ENCODE measurements at regions not wholly inside any gene's neighbourhood (a gene's known extent, or its start where the extent isn't known, plus 50 kb on each side); places are given as distances from the start of the nearest gene placed in this dataset.

GRCh38 chr6:90997076-90997475, 410.2 kb upstream of the MAP3K7 start:
- TF ChIP-seq POLR2A (IDR thresholded peaks at IDR 0.05), result no peak
- no peak for TF ChIP-seq CTCF (IDR thresholded peaks at IDR 0.05)
- no peak for DNase-seq
- intact Hi-C loops (cut with DNase I), result no loop called here
- no peak overlapping the region for H3K4me3 ChIP-seq
- no peaks in the 10 kb centered on the region for H3K36me3 ChIP-seq
- 48% methylated on average over 4 of the region's 4 CpGs for WGBS (ENCODE audit: insufficient coverage, low coverage, low lambda C conversion rate, missing lambda C conversion rate)
- H3K27me3 ChIP-seq, result no peaks in the 10 kb centered on the region
- H3K9me3 ChIP-seq, result no peaks in the 10 kb centered on the region
- no peak for ATAC-seq
- H3K27ac ChIP-seq, result no peak overlapping the region
- H3K4me1 ChIP-seq, result no peaks in the 10 kb centered on the region

- intact Hi-C loops (cut with DNase I), result no loop called here
- no peaks in the 10 kb centered on the region for H3K9me3 ChIP-seq
- 38% methylated on average over 3 of the region's 3 CpGs for WGBS (ENCODE audit: insufficient coverage, low coverage, low lambda C conversion rate, missing lambda C conversion rate)
Measured at GRCh38 chr6:90993770-90994169, 406.9 kb upstream of the MAP3K7 start.

GRCh38 chr6:90989763-90990162, 402.9 kb upstream of the MAP3K7 start:
- intact Hi-C loops (cut with DNase I), result no loop called here
- WGBS (ENCODE audit: insufficient coverage, low coverage, low lambda C conversion rate, missing lambda C conversion rate), result 43% methylated on average over 5 of the region's 5 CpGs
- ATAC-seq, result no peak

More at GRCh38 chr6:90993770-90994169, 406.9 kb upstream of the MAP3K7 start:
- Histone ChIP-seq H3K4me3 (no peak overlapping the region), H3K36me3 (no peaks in the 10 kb centered on the region), H3K4me1 (no peaks in the 10 kb centered on the region), H3K27me3 (no peaks in the 10 kb centered on the region), H3K27ac (no peak overlapping the region)
- TF ChIP-seq POLR2A (IDR thresholded peaks at IDR 0.05) (no peak), CTCF (IDR thresholded peaks at IDR 0.05) (no peak)
- no peak for DNase-seq
- no peak for ATAC-seq

GRCh38 chr6:90984066-90984465, 397.2 kb upstream of the MAP3K7 start:
- WGBS (ENCODE audit: insufficient coverage, low coverage, low lambda C conversion rate, missing lambda C conversion rate), result 52% methylated on average over 3 of the region's 3 CpGs
- no peak overlapping the region for H3K27ac ChIP-seq
- no peaks in the 10 kb centered on the region for H3K4me1 ChIP-seq
- TF ChIP-seq CTCF (IDR thresholded peaks at IDR 0.05) (no peak), POLR2A (IDR thresholded peaks at IDR 0.05) (no peak)
- ATAC-seq (no peak), DNase-seq (no peak)
- H3K4me3 ChIP-seq, result no peak overlapping the region
- no peaks in the 10 kb centered on the region for H3K36me3 ChIP-seq
- H3K27me3 ChIP-seq, result no peaks in the 10 kb centered on the region
- intact Hi-C loops (cut with DNase I), result no loop called here
- H3K9me3 ChIP-seq, result no peaks in the 10 kb centered on the region

More at GRCh38 chr6:90989763-90990162, 402.9 kb upstream of the MAP3K7 start:
- Histone ChIP-seq H3K27ac (no peak overlapping the region), H3K36me3 (no peaks in the 10 kb centered on the region), H3K4me1 (no peaks in the 10 kb centered on the region), H3K4me3 (no peak overlapping the region), H3K27me3 (no peaks in the 10 kb centered on the region), H3K9me3 (no peaks in the 10 kb centered on the region)
- TF ChIP-seq CTCF (IDR thresholded peaks at IDR 0.05), result no peak
- TF ChIP-seq POLR2A (IDR thresholded peaks at IDR 0.05), result no peak
- DNase-seq, result no peak

- H3K36me3 ChIP-seq, result no peaks in the 10 kb centered on the region
- H3K27ac ChIP-seq, result no peak overlapping the region
- H3K4me1 ChIP-seq, result no peaks in the 10 kb centered on the region
- ATAC-seq, result no peak
- H3K9me3 ChIP-seq, result no peaks in the 10 kb centered on the region
- DNase-seq, result no peak
- intact Hi-C loops (cut with DNase I), result no loop called here
- H3K27me3 ChIP-seq, result no peaks in the 10 kb centered on the region
- 6% methylated on average over 4 of the region's 4 CpGs for WGBS (ENCODE audit: insufficient coverage, low coverage, low lambda C conversion rate, missing lambda C conversion rate)
- H3K4me3 ChIP-seq, result no peak overlapping the region
- TF ChIP-seq POLR2A (IDR thresholded peaks at IDR 0.05), result no peak
- TF ChIP-seq CTCF (IDR thresholded peaks at IDR 0.05), result no peak
Measured at GRCh38 chr6:90983462-90983861, 396.6 kb upstream of the MAP3K7 start.
